Stomach (tissue), 8 donors: ENCODE measurements at regions not wholly inside any gene's neighbourhood (a gene's known extent, or its start where the extent isn't known, plus 50 kb on each side); places are given as distances from the start of the nearest gene placed in this dataset.
A peak's percentile ranks its signal among the peaks of the same experiment; 100 is the strongest.

Experiments used
- DNase-seq, 2 donors: peaks; one replicate each; pipeline versions ENCODE4 v3.0.0 to v3.0.0-alpha.2; 2013 to 2019
- H3K27ac ChIP-seq, 5 donors: fragments of 200-600 bp in 4 of 5; sonication (generic) in 4 of 5; one replicate each; pipeline ENCODE4 v1.5.1; 2013 to 2019; ENCODE audit warnings: mild to moderate bottlenecking in 1 of 5, moderate library complexity in 1 of 5
- H3K27me3 ChIP-seq, 3 donors: fragments of 200-600 bp; sonication (generic); one replicate each; pipeline ENCODE4 v1.5.1; 2017 to 2019; ENCODE audit warnings: mixed run types in 1 of 3
- H3K36me3 ChIP-seq, 4 donors: fragments of 200-600 bp; sonication (generic); 1 replicate in 3 of 4; 2 replicates in 1 of 4; pipeline ENCODE4 v1.5.1; 2016 to 2019
- H3K4me1 ChIP-seq, 4 donors: fragments of 200-600 bp; sonication (generic); one replicate each; pipeline ENCODE4 v1.5.1; 2016 to 2019
- H3K4me3 ChIP-seq, 4 donors: fragments of 200-600 bp; sonication (generic) in 3 of 4; one replicate each; pipeline ENCODE4 v1.5.1; 2016 to 2019; ENCODE audit warnings: mild to moderate bottlenecking in 1 of 4
- H3K9me3 ChIP-seq, 4 donors: fragments of 200-600 bp; sonication (generic); one replicate each; pipeline ENCODE4 v1.5.1; 2016 to 2019
- CTCF ChIP-seq, 7 experiments: fragments of 450-650 bp in 4 of 7; fragments of 200-600 bp in 3 of 7; sonication (generic) in 3 of 7; IDR thresholded peaks; one replicate each; pipeline ENCODE4 v1.5.1; 2016 to 2019; ENCODE audit warnings: antibody characterized with exemption in 7 of 7, control low read depth in 2 of 7, mild to moderate bottlenecking in 1 of 7
- EP300 ChIP-seq: sonication (generic); formaldehyde crosslinking; IDR thresholded peaks from one replicate; pipeline ENCODE4 v1.6.1; 2017; ENCODE audit warnings: antibody characterized with exemption
- POLR2A ChIP-seq, 4 donors: fragments of 450-650 bp; IDR thresholded peaks; one replicate each; pipeline ENCODE4 v1.6.1; 2016; ENCODE audit warnings: antibody characterized with exemption in 4 of 4, control low read depth in 2 of 4, mild to moderate bottlenecking in 1 of 4, moderate library complexity in 1 of 4
- POLR2AphosphoS5 ChIP-seq, 3 donors: sonication (generic); formaldehyde crosslinking; IDR thresholded peaks; one replicate each; pipeline ENCODE4 v1.6.1; 2016; ENCODE audit warnings: antibody characterized with exemption in 3 of 3
- WGBS, 5 donors: extraction: QIAGEN DNeasy Blood & Tissue Kit in 3 of 5; methylation state at CpG; one replicate each; pipeline versions ENCODE4 v1.1.5 to v1.1.7; 2013 to 2018; 5-methylcytosine and 5-hydroxymethylcytosine counted together
- intact Hi-C: fragments of 100-400 bp; cut with DNase I; formaldehyde crosslinking; loops from one replicate; pipeline ENCODE4 v1.15.1; 2023; ENCODE audit warnings: low total_unique reads
- donor health status: healthy with polysubstance abuse.
- donor health status: Bipolar disorder and iron deficiency.
- donor health status: healthy.

- TF ChIP-seq CTCF (IDR thresholded peaks at IDR 0.05) (no peak), POLR2A (IDR thresholded peaks at IDR 0.05) (no peak), EP300 (no peak), POLR2AphosphoS5 (IDR thresholded peaks at IDR 0.05) (peak; percentile 39 to 74 (median 47))
- Histone ChIP-seq H3K9me3 (no peaks in the 10 kb centered on the region), H3K27ac (peak overlapping the region; percentile 59 to 98 (median 93)), H3K4me3 (peak overlapping the region; percentile 37 to 46 (median 40)), H3K27me3 (no peaks in the 10 kb centered on the region), H3K36me3 (no peaks in the 10 kb centered on the region), H3K4me1 (peaks cover 25 to 72% (median 50%) of the 10 kb centered on the region in 4 donors)
- WGBS, 5 donors: 1 to 6% (median 4%) methylated on average over 24 of the region's 24 CpGs
- DNase-seq: peak; percentile 77 to 95
- intact Hi-C loops: no loop called here
These were observed 66.7 kb downstream of the IRF2BPL start for GRCh38 chr14:76961631-76962302.

- Histone ChIP-seq H3K27me3 (no peaks in the 10 kb centered on the region), H3K9me3 (no peaks in the 10 kb centered on the region), H3K4me3 (no peak overlapping the region), H3K27ac (peak overlapping the region; percentile 35 to 98 (median 74)), H3K4me1 (peaks cover 51 to 88% (median 70%) of the 10 kb centered on the region in 4 donors), H3K36me3 (no peaks in the 10 kb centered on the region)
- TF ChIP-seq EP300 (no peak), POLR2A (IDR thresholded peaks at IDR 0.05) (no peak), POLR2AphosphoS5 (IDR thresholded peaks at IDR 0.05) (no peak), CTCF (IDR thresholded peaks at IDR 0.05) (no peak)
- intact Hi-C loops: no loop called here
- 64 to 83% (median 75%) methylated on average over 7 to 8 of the region's 8 CpGs for WGBS, 5 donors
- no peak for DNase-seq
These were observed 69.4 kb downstream of the IRF2BPL start for GRCh38 chr14:76958980-76959710.

GRCh38 chr14:76958020-76958979 is 70.2 kb downstream of the IRF2BPL start:
- H3K4me3 ChIP-seq: no peak overlapping the region
- no peaks in the 10 kb centered on the region for H3K9me3 ChIP-seq
- H3K27ac ChIP-seq: peak overlapping the region; percentile 20 to 98 (median 94)
- no peaks in the 10 kb centered on the region for H3K27me3 ChIP-seq
- H3K36me3 ChIP-seq: no peaks in the 10 kb centered on the region
- DNase-seq: peak in 1 of 2 donors; percentile 64
- intact Hi-C loops: no loop called here
- 63 to 73% (median 67%) methylated on average over 10 to 11 of the region's 11 CpGs for WGBS, 5 donors
- TF ChIP-seq POLR2A (IDR thresholded peaks at IDR 0.05): no peak
- TF ChIP-seq EP300: no peak
- no peak for TF ChIP-seq POLR2AphosphoS5 (IDR thresholded peaks at IDR 0.05)
- TF ChIP-seq CTCF (IDR thresholded peaks at IDR 0.05): no peak
- peaks cover 56 to 95% (median 75%) of the 10 kb centered on the region in 4 donors for H3K4me1 ChIP-seq
